ENCODE measurements at regions not wholly inside any gene's neighbourhood (a gene's known extent, or its start where the extent isn't known, plus 50 kb on each side); places are given as distances from the start of the nearest gene placed in this dataset.

- H3K27me3 ChIP-seq (ENCODE audit: insufficient read depth, low read length), result peaks cover 5% of the 10 kb centered on the region
- no peaks in the 10 kb centered on the region for H3K36me3 ChIP-seq (ENCODE audit: insufficient read depth, low read length)
- no peak overlapping the region for H2AFZ ChIP-seq (ENCODE audit: low read depth, low read length)
- H3K9me3 ChIP-seq (ENCODE audit: low read length), result no peaks in the 10 kb centered on the region
- H3K4me1 ChIP-seq (ENCODE audit: insufficient read depth, low read length), result peaks cover 5% of the 10 kb centered on the region
- H3K4me3 ChIP-seq (ENCODE audit: low read length), result no peak overlapping the region
Measured at GRCh38 chr10:125222515-125223308, 62.3 kb upstream of the CTBP2 start.

GRCh38 chr10:125221716-125222115 is 61.4 kb upstream of the CTBP2 start:
- Histone ChIP-seq H3K27me3 (ENCODE audit: insufficient read depth, low read length) (peaks cover 5% of the 10 kb centered on the region), H2AFZ (ENCODE audit: low read depth, low read length) (no peak overlapping the region), H3K9me3 (ENCODE audit: low read length) (no peaks in the 10 kb centered on the region), H3K4me3 (ENCODE audit: low read length) (no peak overlapping the region), H3K36me3 (ENCODE audit: insufficient read depth, low read length) (no peaks in the 10 kb centered on the region), H3K4me1 (ENCODE audit: insufficient read depth, low read length) (peaks cover 5% of the 10 kb centered on the region)

GRCh38 chr10:125219776-125220175 is 59.4 kb upstream of the CTBP2 start:
- H3K9me3 ChIP-seq (ENCODE audit: low read length), result no peaks in the 10 kb centered on the region
- no peaks in the 10 kb centered on the region for H3K36me3 ChIP-seq (ENCODE audit: insufficient read depth, low read length)
- H3K4me1 ChIP-seq (ENCODE audit: insufficient read depth, low read length), result no peaks in the 10 kb centered on the region
- no peak overlapping the region for H2AFZ ChIP-seq (ENCODE audit: low read depth, low read length)
- peaks cover 5% of the 10 kb centered on the region for H3K27me3 ChIP-seq (ENCODE audit: insufficient read depth, low read length)
- no peak overlapping the region for H3K4me3 ChIP-seq (ENCODE audit: low read length)

- no peak overlapping the region for H2AFZ ChIP-seq (ENCODE audit: low read depth, low read length)
- no peak overlapping the region for H3K4me3 ChIP-seq (ENCODE audit: low read length)
- H3K9me3 ChIP-seq (ENCODE audit: low read length), result no peaks in the 10 kb centered on the region
- peaks cover 5% of the 10 kb centered on the region for H3K27me3 ChIP-seq (ENCODE audit: insufficient read depth, low read length)
- no peaks in the 10 kb centered on the region for H3K4me1 ChIP-seq (ENCODE audit: insufficient read depth, low read length)
- H3K36me3 ChIP-seq (ENCODE audit: insufficient read depth, low read length), result no peaks in the 10 kb centered on the region
Measured at GRCh38 chr10:125218967-125219366, 58.6 kb upstream of the CTBP2 start.

- Histone ChIP-seq H3K36me3 (ENCODE audit: insufficient read depth, low read length) (no peaks in the 10 kb centered on the region), H3K4me3 (ENCODE audit: low read length) (no peak overlapping the region), H3K27me3 (ENCODE audit: insufficient read depth, low read length) (peaks cover 5% of the 10 kb centered on the region)
Measured at GRCh38 chr10:125217990-125218675, 57.8 kb upstream of the CTBP2 start.

GRCh38 chr10:125216861-125217260 is 56.5 kb upstream of the CTBP2 start:
- Histone ChIP-seq H3K27me3 (ENCODE audit: insufficient read depth, low read length) (peaks cover 5% of the 10 kb centered on the region), H3K36me3 (ENCODE audit: insufficient read depth, low read length) (no peaks in the 10 kb centered on the region), H3K4me3 (ENCODE audit: low read length) (no peak overlapping the region), H2AFZ (ENCODE audit: low read depth, low read length) (no peak overlapping the region), H3K4me1 (ENCODE audit: insufficient read depth, low read length) (no peaks in the 10 kb centered on the region), H3K9me3 (ENCODE audit: low read length) (no peaks in the 10 kb centered on the region)

More at GRCh38 chr10:125217990-125218675, 57.8 kb upstream of the CTBP2 start:
- H3K9me3 ChIP-seq (ENCODE audit: low read length), result no peaks in the 10 kb centered on the region
- H2AFZ ChIP-seq (ENCODE audit: low read depth, low read length), result no peak overlapping the region
- H3K4me1 ChIP-seq (ENCODE audit: insufficient read depth, low read length), result no peaks in the 10 kb centered on the region

GRCh38 chr10:125216309-125216708 is 55.9 kb upstream of the CTBP2 start:
- H3K4me3 ChIP-seq (ENCODE audit: low read length), result no peak overlapping the region
- H3K27me3 ChIP-seq (ENCODE audit: insufficient read depth, low read length), result peaks cover 5% of the 10 kb centered on the region
- no peaks in the 10 kb centered on the region for H3K4me1 ChIP-seq (ENCODE audit: insufficient read depth, low read length)
- no peaks in the 10 kb centered on the region for H3K9me3 ChIP-seq (ENCODE audit: low read length)
- no peak overlapping the region for H2AFZ ChIP-seq (ENCODE audit: low read depth, low read length)
- no peaks in the 10 kb centered on the region for H3K36me3 ChIP-seq (ENCODE audit: insufficient read depth, low read length)

- no peak overlapping the region for H3K4me3 ChIP-seq (ENCODE audit: low read length)
- no peaks in the 10 kb centered on the region for H3K9me3 ChIP-seq (ENCODE audit: low read length)
- H3K36me3 ChIP-seq (ENCODE audit: insufficient read depth, low read length), result no peaks in the 10 kb centered on the region
- H3K4me1 ChIP-seq (ENCODE audit: insufficient read depth, low read length), result no peaks in the 10 kb centered on the region
- peaks cover 5% of the 10 kb centered on the region for H3K27me3 ChIP-seq (ENCODE audit: insufficient read depth, low read length)
- no peak overlapping the region for H2AFZ ChIP-seq (ENCODE audit: low read depth, low read length)
Measured at GRCh38 chr10:125214283-125214570, 53.9 kb upstream of the CTBP2 start.

- Histone ChIP-seq H2AFZ (ENCODE audit: low read depth, low read length) (no peak overlapping the region), H3K36me3 (ENCODE audit: insufficient read depth, low read length) (no peaks in the 10 kb centered on the region), H3K4me3 (ENCODE audit: low read length) (no peak overlapping the region), H3K9me3 (ENCODE audit: low read length) (no peaks in the 10 kb centered on the region), H3K4me1 (ENCODE audit: insufficient read depth, low read length) (no peaks in the 10 kb centered on the region), H3K27me3 (ENCODE audit: insufficient read depth, low read length) (peaks cover under 1% of the 10 kb centered on the region)
Measured at GRCh38 chr10:125213541-125214282, 53.3 kb upstream of the CTBP2 start.

GRCh38 chr10:125212150-125212809 is 51.9 kb upstream of the CTBP2 start:
- Histone ChIP-seq H3K4me3 (ENCODE audit: low read length) (no peak overlapping the region), H2AFZ (ENCODE audit: low read depth, low read length) (no peak overlapping the region), H3K27me3 (ENCODE audit: insufficient read depth, low read length) (no peaks in the 10 kb centered on the region), H3K36me3 (ENCODE audit: insufficient read depth, low read length) (no peaks in the 10 kb centered on the region), H3K9me3 (ENCODE audit: low read length) (no peaks in the 10 kb centered on the region), H3K4me1 (ENCODE audit: insufficient read depth, low read length) (no peaks in the 10 kb centered on the region)
